ENCODE measurements at regions not wholly inside any gene's neighbourhood (a gene's known extent, or its start where the extent isn't known, plus 50 kb on each side); places are given as distances from the start of the nearest gene placed in this dataset.

DNA sequence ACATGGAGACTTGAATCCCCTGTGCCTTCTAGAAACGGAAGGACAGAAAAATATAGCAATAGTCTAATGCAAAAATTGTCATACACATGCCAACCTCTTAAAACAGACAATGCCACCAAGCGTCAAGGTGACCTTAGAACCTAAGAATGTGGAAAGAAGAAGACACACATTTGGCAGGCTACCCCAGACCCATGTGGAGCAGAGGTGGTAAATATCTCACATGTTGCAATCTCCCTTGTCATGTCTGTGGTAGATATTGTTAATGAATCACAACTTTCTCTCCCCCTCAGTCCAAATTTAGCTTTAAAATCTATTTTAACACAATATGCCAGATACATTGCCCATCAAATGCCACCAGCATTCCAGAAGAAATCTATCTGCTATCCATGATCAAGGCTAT, 137.4 kb downstream of the HNMT start:
- H3K9ac ChIP-seq (ENCODE audit: low read length): no peak overlapping the region
- no peaks in the 10 kb centered on the region for H3K27me3 Mint-ChIP-seq (ENCODE audit: low read depth, unreplicated experiment)
- no peaks in the 10 kb centered on the region for H3K9me3 ChIP-seq (ENCODE audit: insufficient read depth, low read depth, low read length)
- no peak overlapping the region for H3K4me3 Mint-ChIP-seq (ENCODE audit: unreplicated experiment)
- H3K4me1 ChIP-seq (ENCODE audit: insufficient read depth, low read length): peaks cover 2% of the 10 kb centered on the region
- no peak overlapping the region for H3K4me2 ChIP-seq (ENCODE audit: low read length)
- DNase-seq (ENCODE audit: low read depth) (no peak), FAIRE-seq (no peak)
- no peak overlapping the region for H3K27ac ChIP-seq (ENCODE audit: low read depth, low read length)
- peaks cover 12% of the 10 kb centered on the region for H3K9me3 Mint-ChIP-seq (ENCODE audit: unreplicated experiment)
- peaks cover 4% of the 10 kb centered on the region for H3K36me3 Mint-ChIP-seq (ENCODE audit: low read depth, unreplicated experiment)
- no peaks in the 10 kb centered on the region for H3K79me2 ChIP-seq (ENCODE audit: insufficient read depth, low read length)
- no peaks in the 10 kb centered on the region for H3K27me3 ChIP-seq (ENCODE audit: insufficient read depth, low read length)
- H3K36me3 ChIP-seq (ENCODE audit: insufficient read depth, low read length): no peaks in the 10 kb centered on the region
- H4K20me1 ChIP-seq (ENCODE audit: insufficient read depth, low read length): no peaks in the 10 kb centered on the region
- no peak overlapping the region for H3K27ac Mint-ChIP-seq (ENCODE audit: unreplicated experiment)
- no peak overlapping the region for H3K4me3 ChIP-seq (ENCODE audit: insufficient read depth, low read depth, low read length)
- TF ChIP-seq, protein P1, sequence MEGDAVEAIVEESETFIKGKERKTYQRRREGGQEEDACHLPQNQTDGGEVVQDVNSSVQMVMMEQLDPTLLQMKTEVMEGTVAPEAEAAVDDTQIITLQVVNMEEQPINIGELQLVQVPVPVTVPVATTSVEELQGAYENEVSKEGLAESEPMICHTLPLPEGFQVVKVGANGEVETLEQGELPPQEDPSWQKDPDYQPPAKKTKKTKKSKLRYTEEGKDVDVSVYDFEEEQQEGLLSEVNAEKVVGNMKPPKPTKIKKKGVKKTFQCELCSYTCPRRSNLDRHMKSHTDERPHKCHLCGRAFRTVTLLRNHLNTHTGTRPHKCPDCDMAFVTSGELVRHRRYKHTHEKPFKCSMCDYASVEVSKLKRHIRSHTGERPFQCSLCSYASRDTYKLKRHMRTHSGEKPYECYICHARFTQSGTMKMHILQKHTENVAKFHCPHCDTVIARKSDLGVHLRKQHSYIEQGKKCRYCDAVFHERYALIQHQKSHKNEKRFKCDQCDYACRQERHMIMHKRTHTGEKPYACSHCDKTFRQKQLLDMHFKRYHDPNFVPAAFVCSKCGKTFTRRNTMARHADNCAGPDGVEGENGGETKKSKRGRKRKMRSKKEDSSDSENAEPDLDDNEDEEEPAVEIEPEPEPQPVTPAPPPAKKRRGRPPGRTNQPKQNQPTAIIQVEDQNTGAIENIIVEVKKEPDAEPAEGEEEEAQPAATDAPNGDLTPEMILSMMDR (IDR thresholded peaks at IDR 0.05; ENCODE audit: insufficient read depth, low read depth, low read length): no peak
- no peak for TF ChIP-seq EZH2 (IDR thresholded peaks at IDR 0.05; ENCODE audit: insufficient read depth, low read length)
- H3K4me1 Mint-ChIP-seq (ENCODE audit: low read depth, unreplicated experiment): peaks cover 23% of the 10 kb centered on the region
- no peak overlapping the region for H2AFZ ChIP-seq (ENCODE audit: low read depth, low read length)

DNA sequence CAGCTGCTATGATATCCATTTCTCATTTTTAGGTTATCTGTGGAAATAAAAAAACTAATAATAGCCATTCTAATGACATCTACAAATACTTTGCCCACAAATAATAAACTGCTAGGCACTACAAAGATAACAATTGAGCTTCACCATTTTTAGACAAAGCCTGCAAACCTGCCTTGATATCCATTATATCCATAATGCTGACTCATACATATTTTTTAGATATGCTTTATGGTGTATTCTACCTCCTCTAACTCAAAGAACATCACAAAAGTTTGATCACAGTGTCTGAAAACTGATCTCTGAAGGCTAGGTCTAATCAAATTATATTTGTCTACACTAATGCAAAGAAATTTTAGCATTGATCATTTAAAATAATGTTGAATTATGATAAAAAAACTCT, 138.4 kb downstream of the HNMT start:
- Histone ChIP-seq H3K9me3 (ENCODE audit: insufficient read depth, low read depth, low read length) (no peaks in the 10 kb centered on the region), H3K79me2 (ENCODE audit: insufficient read depth, low read length) (no peaks in the 10 kb centered on the region), H4K20me1 (ENCODE audit: insufficient read depth, low read length) (no peaks in the 10 kb centered on the region), H3K36me3 (ENCODE audit: insufficient read depth, low read length) (no peaks in the 10 kb centered on the region), H3K27ac (ENCODE audit: low read depth, low read length) (no peak overlapping the region), H2AFZ (ENCODE audit: low read depth, low read length) (no peak overlapping the region), H3K4me3 (ENCODE audit: insufficient read depth, low read depth, low read length) (no peak overlapping the region), H3K9ac (ENCODE audit: low read length) (no peak overlapping the region), H3K4me2 (ENCODE audit: low read length) (no peak overlapping the region), H3K27me3 (ENCODE audit: insufficient read depth, low read length) (no peaks in the 10 kb centered on the region), H3K4me1 (ENCODE audit: insufficient read depth, low read length) (peaks cover 6% of the 10 kb centered on the region)
- Mint-ChIP-seq H3K36me3 (ENCODE audit: low read depth, unreplicated experiment) (peaks cover 4% of the 10 kb centered on the region), H3K9me3 (ENCODE audit: unreplicated experiment) (peaks cover 12% of the 10 kb centered on the region), H3K4me1 (ENCODE audit: low read depth, unreplicated experiment) (peaks cover 33% of the 10 kb centered on the region), H3K27ac (ENCODE audit: unreplicated experiment) (no peak overlapping the region), H3K27me3 (ENCODE audit: low read depth, unreplicated experiment) (no peaks in the 10 kb centered on the region), H3K4me3 (ENCODE audit: unreplicated experiment) (no peak overlapping the region)
- DNase-seq (ENCODE audit: low read depth): no peak
- TF ChIP-seq, protein P1 (IDR thresholded peaks at IDR 0.05; ENCODE audit: insufficient read depth, low read depth, low read length): no peak
- TF ChIP-seq EZH2 (IDR thresholded peaks at IDR 0.05; ENCODE audit: insufficient read depth, low read length): no peak
- FAIRE-seq: no peak

DNA sequence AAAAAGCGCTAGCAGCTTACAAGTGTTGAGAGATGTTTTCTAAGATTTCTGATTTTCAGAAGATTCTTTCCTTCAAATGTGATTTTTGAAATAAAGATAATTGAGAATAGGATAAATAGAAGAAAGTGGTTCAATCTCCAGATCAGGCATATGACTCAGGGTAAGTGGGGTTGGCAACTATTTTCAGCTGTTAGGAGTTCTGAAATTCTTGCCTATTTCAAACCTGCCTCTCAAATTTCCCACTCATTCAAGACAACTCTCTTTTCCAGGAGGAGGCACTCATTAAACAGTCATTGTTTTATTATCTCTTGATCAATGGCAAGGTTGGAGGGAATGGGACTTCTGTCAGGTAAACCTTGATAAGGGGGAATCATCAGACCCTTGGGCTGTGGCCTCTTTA, 138.9 kb downstream of the HNMT start:
- H3K9me3 ChIP-seq (ENCODE audit: insufficient read depth, low read depth, low read length): no peaks in the 10 kb centered on the region
- H3K27ac Mint-ChIP-seq (ENCODE audit: unreplicated experiment): no peak overlapping the region

More for the DNA sequence above, 138.9 kb downstream of the HNMT start:
- H4K20me1 ChIP-seq (ENCODE audit: insufficient read depth, low read length): no peaks in the 10 kb centered on the region
- peaks cover 12% of the 10 kb centered on the region for H3K9me3 Mint-ChIP-seq (ENCODE audit: unreplicated experiment)
- H3K27me3 Mint-ChIP-seq (ENCODE audit: low read depth, unreplicated experiment): no peaks in the 10 kb centered on the region
- peaks cover 35% of the 10 kb centered on the region for H3K4me1 Mint-ChIP-seq (ENCODE audit: low read depth, unreplicated experiment)
- no peak overlapping the region for H2AFZ ChIP-seq (ENCODE audit: low read depth, low read length)
- H3K27me3 ChIP-seq (ENCODE audit: insufficient read depth, low read length): no peaks in the 10 kb centered on the region
- no peak overlapping the region for H3K9ac ChIP-seq (ENCODE audit: low read length)
- no peak for DNase-seq (ENCODE audit: low read depth)
- H3K36me3 Mint-ChIP-seq (ENCODE audit: low read depth, unreplicated experiment): peaks cover 4% of the 10 kb centered on the region
- no peak for FAIRE-seq
- H3K4me3 Mint-ChIP-seq (ENCODE audit: unreplicated experiment): no peak overlapping the region
- H3K27ac ChIP-seq (ENCODE audit: low read depth, low read length): no peak overlapping the region
- no peak overlapping the region for H3K4me2 ChIP-seq (ENCODE audit: low read length)
- no peak for TF ChIP-seq EZH2 (IDR thresholded peaks at IDR 0.05; ENCODE audit: insufficient read depth, low read length)
- TF ChIP-seq, protein P1 (IDR thresholded peaks at IDR 0.05; ENCODE audit: insufficient read depth, low read depth, low read length): no peak
- H3K4me1 ChIP-seq (ENCODE audit: insufficient read depth, low read length): peaks cover 6% of the 10 kb centered on the region
- no peaks in the 10 kb centered on the region for H3K79me2 ChIP-seq (ENCODE audit: insufficient read depth, low read length)
- no peak overlapping the region for H3K4me3 ChIP-seq (ENCODE audit: insufficient read depth, low read depth, low read length)
- no peaks in the 10 kb centered on the region for H3K36me3 ChIP-seq (ENCODE audit: insufficient read depth, low read length)
